ENCODE measurements at regions not wholly inside any gene's neighbourhood (a gene's known extent, or its start where the extent isn't known, plus 50 kb on each side); places are given as distances from the start of the nearest gene placed in this dataset.
"Not testable (repeated sequence)": the region's sequence is repeated elsewhere in the genome, so short reads cannot be mapped to it uniquely, and the experiment has no call there.

GRCh38 chr5:125229556-125229955 lies 483.1 kb upstream of the ZNF608 start:
- intact Hi-C loops (cut with micrococcal nuclease): no loop called here

GRCh38 chr5:125232779-125233230 lies 486.4 kb upstream of the ZNF608 start:
- intact Hi-C loops (cut with micrococcal nuclease): no loop called here

GRCh38 chr5:125233944-125234343 lies 487.5 kb upstream of the ZNF608 start:
- intact Hi-C loops (cut with micrococcal nuclease): no loop called here

- intact Hi-C loops (cut with micrococcal nuclease): no loop called here
Observed at GRCh38 chr5:125236007-125236406, 489.6 kb upstream of the ZNF608 start.

- intact Hi-C loops (cut with micrococcal nuclease): no loop called here
Observed at GRCh38 chr5:125236981-125237380, 490.5 kb upstream of the ZNF608 start.

- intact Hi-C loops (cut with micrococcal nuclease): no loop called here
Observed at GRCh38 chr5:125244531-125244930, 498.1 kb upstream of the ZNF608 start.

- intact Hi-C loops (cut with micrococcal nuclease): no loop called here
Observed at GRCh38 chr5:125245216-125245615, 498.8 kb upstream of the ZNF608 start.

GRCh38 chr5:125249400-125249799 lies 503.0 kb upstream of the ZNF608 start:
- intact Hi-C loops (cut with micrococcal nuclease): no loop called here

- intact Hi-C loops (cut with micrococcal nuclease): no loop called here
Observed at GRCh38 chr5:125251703-125252102, 505.3 kb upstream of the ZNF608 start.

GRCh38 chr5:125253634-125254033 lies 507.2 kb upstream of the ZNF608 start:
- intact Hi-C loops (cut with micrococcal nuclease): not testable (repeated sequence)

- intact Hi-C loops (cut with micrococcal nuclease): no loop called here
Observed at GRCh38 chr5:125254267-125254666, 507.8 kb upstream of the ZNF608 start.

GRCh38 chr5:125256296-125256695 lies 509.9 kb upstream of the ZNF608 start:
- intact Hi-C loops (cut with micrococcal nuclease): no loop called here

- intact Hi-C loops (cut with micrococcal nuclease): no loop called here
Observed at GRCh38 chr5:125257057-125257972, 510.9 kb upstream of the ZNF608 start.

GRCh38 chr5:125257997-125258396 lies 511.6 kb upstream of the ZNF608 start:
- intact Hi-C loops (cut with micrococcal nuclease): no loop called here

- intact Hi-C loops (cut with micrococcal nuclease): no loop called here
Observed at GRCh38 chr5:125258615-125259014, 512.2 kb upstream of the ZNF608 start.

GRCh38 chr5:125261505-125262250 lies 515.2 kb upstream of the ZNF608 start:
- intact Hi-C loops (cut with micrococcal nuclease): no loop called here

- intact Hi-C loops (cut with micrococcal nuclease): no loop called here
Observed at GRCh38 chr5:125262782-125263181, 516.3 kb upstream of the ZNF608 start.

- intact Hi-C loops (cut with micrococcal nuclease): no loop called here
Observed at GRCh38 chr5:125263356-125263755, 516.9 kb upstream of the ZNF608 start.

GRCh38 chr5:125266106-125266505 lies 519.7 kb upstream of the ZNF608 start:
- intact Hi-C loops (cut with micrococcal nuclease): no loop called here

- intact Hi-C loops (cut with micrococcal nuclease): no loop called here
Observed at GRCh38 chr5:125267636-125268248, 521.3 kb upstream of the ZNF608 start.

GRCh38 chr5:125269926-125270325 lies 523.5 kb upstream of the ZNF608 start:
- intact Hi-C loops (cut with micrococcal nuclease): no loop called here

GRCh38 chr5:125272357-125272756 lies 525.9 kb upstream of the ZNF608 start:
- intact Hi-C loops (cut with micrococcal nuclease): no loop called here
